ENCODE measurements at regions not wholly inside any gene's neighbourhood (a gene's known extent, or its start where the extent isn't known, plus 50 kb on each side); places are given as distances from the start of the nearest gene placed in this dataset.

DNA sequence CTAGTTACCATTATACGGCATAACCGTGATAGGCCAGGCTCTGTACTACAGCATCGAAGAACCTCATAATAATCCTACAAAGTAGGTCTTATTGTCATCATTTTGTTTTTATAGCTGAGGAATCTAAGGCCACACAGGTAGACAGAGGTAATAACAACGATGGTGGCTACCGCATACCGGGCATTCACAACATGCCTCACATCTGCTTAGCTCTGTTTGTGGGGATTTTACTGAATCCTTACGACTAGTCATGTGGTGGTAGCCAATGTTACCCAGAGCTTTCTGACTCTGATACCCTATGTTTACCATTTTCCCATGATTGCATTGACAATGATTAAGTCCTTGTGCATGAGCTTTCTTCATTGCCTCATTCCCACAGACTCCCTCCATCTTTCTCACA lies 269.4 kb downstream of the TCF7L2 start:
- H3K79me2 ChIP-seq (replicated peaks; ENCODE audit: insufficient read depth): no peaks in the 10 kb centered on the region
- TF ChIP-seq POLR2AphosphoS5 (IDR thresholded peaks at IDR 0.05; ENCODE audit: low read depth): no peak
- TF ChIP-seq EZH2 (IDR thresholded peaks at IDR 0.05; ENCODE audit: low read depth, unreplicated experiment): no peak
- TF ChIP-seq JUNB (IDR thresholded peaks at IDR 0.05; ENCODE audit: unreplicated experiment): no peak
- TF ChIP-seq, protein P1, sequence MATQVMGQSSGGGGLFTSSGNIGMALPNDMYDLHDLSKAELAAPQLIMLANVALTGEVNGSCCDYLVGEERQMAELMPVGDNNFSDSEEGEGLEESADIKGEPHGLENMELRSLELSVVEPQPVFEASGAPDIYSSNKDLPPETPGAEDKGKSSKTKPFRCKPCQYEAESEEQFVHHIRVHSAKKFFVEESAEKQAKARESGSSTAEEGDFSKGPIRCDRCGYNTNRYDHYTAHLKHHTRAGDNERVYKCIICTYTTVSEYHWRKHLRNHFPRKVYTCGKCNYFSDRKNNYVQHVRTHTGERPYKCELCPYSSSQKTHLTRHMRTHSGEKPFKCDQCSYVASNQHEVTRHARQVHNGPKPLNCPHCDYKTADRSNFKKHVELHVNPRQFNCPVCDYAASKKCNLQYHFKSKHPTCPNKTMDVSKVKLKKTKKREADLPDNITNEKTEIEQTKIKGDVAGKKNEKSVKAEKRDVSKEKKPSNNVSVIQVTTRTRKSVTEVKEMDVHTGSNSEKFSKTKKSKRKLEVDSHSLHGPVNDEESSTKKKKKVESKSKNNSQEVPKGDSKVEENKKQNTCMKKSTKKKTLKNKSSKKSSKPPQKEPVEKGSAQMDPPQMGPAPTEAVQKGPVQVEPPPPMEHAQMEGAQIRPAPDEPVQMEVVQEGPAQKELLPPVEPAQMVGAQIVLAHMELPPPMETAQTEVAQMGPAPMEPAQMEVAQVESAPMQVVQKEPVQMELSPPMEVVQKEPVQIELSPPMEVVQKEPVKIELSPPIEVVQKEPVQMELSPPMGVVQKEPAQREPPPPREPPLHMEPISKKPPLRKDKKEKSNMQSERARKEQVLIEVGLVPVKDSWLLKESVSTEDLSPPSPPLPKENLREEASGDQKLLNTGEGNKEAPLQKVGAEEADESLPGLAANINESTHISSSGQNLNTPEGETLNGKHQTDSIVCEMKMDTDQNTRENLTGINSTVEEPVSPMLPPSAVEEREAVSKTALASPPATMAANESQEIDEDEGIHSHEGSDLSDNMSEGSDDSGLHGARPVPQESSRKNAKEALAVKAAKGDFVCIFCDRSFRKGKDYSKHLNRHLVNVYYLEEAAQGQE (IDR thresholded peaks at IDR 0.05; ENCODE audit: unreplicated experiment): no peak
- no peak for TF ChIP-seq ZNF331 (CRISPR knock-in tag; IDR thresholded peaks at IDR 0.05; ENCODE audit: low read depth)
- TF ChIP-seq STAT1 (IDR thresholded peaks at IDR 0.05; ENCODE audit: unreplicated experiment): no peak
- TF ChIP-seq NANOG (IDR thresholded peaks at IDR 0.05; ENCODE audit: borderline replicate concordance): no peak
- TF ChIP-seq, protein P2, sequence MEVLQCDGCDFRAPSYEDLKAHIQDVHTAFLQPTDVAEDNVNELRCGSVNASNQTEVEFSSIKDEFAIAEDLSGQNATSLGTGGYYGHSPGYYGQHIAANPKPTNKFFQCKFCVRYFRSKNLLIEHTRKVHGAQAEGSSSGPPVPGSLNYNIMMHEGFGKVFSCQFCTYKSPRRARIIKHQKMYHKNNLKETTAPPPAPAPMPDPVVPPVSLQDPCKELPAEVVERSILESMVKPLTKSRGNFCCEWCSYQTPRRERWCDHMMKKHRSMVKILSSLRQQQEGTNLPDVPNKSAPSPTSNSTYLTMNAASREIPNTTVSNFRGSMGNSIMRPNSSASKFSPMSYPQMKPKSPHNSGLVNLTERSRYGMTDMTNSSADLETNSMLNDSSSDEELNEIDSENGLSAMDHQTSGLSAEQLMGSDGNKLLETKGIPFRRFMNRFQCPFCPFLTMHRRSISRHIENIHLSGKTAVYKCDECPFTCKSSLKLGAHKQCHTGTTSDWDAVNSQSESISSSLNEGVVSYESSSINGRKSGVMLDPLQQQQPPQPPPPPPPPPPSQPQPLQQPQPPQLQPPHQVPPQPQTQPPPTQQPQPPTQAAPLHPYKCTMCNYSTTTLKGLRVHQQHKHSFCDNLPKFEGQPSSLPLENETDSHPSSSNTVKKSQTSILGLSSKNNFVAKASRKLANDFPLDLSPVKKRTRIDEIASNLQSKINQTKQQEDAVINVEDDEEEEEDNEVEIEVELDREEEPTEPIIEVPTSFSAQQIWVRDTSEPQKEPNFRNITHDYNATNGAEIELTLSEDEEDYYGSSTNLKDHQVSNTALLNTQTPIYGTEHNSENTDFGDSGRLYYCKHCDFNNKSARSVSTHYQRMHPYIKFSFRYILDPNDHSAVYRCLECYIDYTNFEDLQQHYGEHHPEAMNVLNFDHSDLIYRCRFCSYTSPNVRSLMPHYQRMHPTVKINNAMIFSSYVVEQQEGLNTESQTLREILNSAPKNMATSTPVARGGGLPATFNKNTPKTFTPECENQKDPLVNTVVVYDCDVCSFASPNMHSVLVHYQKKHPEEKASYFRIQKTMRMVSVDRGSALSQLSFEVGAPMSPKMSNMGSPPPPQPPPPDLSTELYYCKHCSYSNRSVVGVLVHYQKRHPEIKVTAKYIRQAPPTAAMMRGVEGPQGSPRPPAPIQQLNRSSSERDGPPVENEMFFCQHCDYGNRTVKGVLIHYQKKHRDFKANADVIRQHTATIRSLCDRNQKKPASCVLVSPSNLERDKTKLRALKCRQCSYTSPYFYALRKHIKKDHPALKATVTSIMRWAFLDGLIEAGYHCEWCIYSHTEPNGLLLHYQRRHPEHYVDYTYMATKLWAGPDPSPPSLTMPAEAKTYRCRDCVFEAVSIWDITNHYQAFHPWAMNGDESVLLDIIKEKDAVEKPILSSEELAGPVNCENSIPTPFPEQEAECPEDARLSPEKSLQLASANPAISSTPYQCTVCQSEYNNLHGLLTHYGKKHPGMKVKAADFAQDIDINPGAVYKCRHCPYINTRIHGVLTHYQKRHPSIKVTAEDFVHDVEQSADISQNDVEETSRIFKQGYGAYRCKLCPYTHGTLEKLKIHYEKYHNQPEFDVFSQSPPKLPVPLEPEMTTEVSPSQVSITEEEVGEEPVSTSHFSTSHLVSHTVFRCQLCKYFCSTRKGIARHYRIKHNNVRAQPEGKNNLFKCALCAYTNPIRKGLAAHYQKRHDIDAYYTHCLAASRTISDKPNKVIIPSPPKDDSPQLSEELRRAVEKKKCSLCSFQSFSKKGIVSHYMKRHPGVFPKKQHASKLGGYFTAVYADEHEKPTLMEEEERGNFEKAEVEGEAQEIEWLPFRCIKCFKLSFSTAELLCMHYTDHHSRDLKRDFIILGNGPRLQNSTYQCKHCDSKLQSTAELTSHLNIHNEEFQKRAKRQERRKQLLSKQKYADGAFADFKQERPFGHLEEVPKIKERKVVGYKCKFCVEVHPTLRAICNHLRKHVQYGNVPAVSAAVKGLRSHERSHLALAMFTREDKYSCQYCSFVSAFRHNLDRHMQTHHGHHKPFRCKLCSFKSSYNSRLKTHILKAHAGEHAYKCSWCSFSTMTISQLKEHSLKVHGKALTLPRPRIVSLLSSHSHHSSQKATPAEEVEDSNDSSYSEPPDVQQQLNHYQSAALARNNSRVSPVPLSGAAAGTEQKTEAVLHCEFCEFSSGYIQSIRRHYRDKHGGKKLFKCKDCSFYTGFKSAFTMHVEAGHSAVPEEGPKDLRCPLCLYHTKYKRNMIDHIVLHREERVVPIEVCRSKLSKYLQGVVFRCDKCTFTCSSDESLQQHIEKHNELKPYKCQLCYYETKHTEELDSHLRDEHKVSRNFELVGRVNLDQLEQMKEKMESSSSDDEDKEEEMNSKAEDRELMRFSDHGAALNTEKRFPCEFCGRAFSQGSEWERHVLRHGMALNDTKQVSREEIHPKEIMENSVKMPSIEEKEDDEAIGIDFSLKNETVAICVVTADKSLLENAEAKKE (CRISPR knock-in tag; IDR thresholded peaks at IDR 0.05): no peak
- TF ChIP-seq, protein P3, sequence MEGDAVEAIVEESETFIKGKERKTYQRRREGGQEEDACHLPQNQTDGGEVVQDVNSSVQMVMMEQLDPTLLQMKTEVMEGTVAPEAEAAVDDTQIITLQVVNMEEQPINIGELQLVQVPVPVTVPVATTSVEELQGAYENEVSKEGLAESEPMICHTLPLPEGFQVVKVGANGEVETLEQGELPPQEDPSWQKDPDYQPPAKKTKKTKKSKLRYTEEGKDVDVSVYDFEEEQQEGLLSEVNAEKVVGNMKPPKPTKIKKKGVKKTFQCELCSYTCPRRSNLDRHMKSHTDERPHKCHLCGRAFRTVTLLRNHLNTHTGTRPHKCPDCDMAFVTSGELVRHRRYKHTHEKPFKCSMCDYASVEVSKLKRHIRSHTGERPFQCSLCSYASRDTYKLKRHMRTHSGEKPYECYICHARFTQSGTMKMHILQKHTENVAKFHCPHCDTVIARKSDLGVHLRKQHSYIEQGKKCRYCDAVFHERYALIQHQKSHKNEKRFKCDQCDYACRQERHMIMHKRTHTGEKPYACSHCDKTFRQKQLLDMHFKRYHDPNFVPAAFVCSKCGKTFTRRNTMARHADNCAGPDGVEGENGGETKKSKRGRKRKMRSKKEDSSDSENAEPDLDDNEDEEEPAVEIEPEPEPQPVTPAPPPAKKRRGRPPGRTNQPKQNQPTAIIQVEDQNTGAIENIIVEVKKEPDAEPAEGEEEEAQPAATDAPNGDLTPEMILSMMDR (conservative IDR thresholded peaks at IDR 0.05; ENCODE audit: low read depth in 2 of 2): no peak
- TF ChIP-seq CREB1 (CRISPR knock-in tag; IDR thresholded peaks at IDR 0.05; ENCODE audit: low read depth): no peak
- TF ChIP-seq ZNF114 (CRISPR knock-in tag; IDR thresholded peaks at IDR 0.05): no peak
- no peak for TF ChIP-seq EZH2phosphoT487 (IDR thresholded peaks at IDR 0.05; ENCODE audit: unreplicated experiment)
- TF ChIP-seq, protein P4, sequence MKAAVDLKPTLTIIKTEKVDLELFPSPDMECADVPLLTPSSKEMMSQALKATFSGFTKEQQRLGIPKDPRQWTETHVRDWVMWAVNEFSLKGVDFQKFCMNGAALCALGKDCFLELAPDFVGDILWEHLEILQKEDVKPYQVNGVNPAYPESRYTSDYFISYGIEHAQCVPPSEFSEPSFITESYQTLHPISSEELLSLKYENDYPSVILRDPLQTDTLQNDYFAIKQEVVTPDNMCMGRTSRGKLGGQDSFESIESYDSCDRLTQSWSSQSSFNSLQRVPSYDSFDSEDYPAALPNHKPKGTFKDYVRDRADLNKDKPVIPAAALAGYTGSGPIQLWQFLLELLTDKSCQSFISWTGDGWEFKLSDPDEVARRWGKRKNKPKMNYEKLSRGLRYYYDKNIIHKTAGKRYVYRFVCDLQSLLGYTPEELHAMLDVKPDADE (IDR thresholded peaks at IDR 0.05): no peak
- no peaks in the 10 kb centered on the region for H3K27me3 ChIP-seq (ENCODE audit: insufficient read depth)
- H3K36me3 ChIP-seq (ENCODE audit: insufficient read depth): no peaks in the 10 kb centered on the region
- Mint-ChIP-seq H3K27me3 (ENCODE audit: insufficient read depth, low read depth, poor library complexity) (peaks cover 4% of the 10 kb centered on the region), H3K27ac (no peak overlapping the region), H3K36me3 (ENCODE audit: low read depth) (no peaks in the 10 kb centered on the region), H3K4me3 (no peak overlapping the region), H3K9me3 (no peaks in the 10 kb centered on the region), H3K4me1 (peaks cover 6% of the 10 kb centered on the region)
- H4K20me1 ChIP-seq (replicated peaks; ENCODE audit: insufficient read depth): no peaks in the 10 kb centered on the region
- DNase-seq (ENCODE audit: low spot score) (peak; percentile 30), ATAC-seq (no peak)
- H3K4me2 ChIP-seq: no peak overlapping the region
- peaks cover 15% of the 10 kb centered on the region for H3K9me2 ChIP-seq (ENCODE audit: insufficient read depth)
- H2AFZ ChIP-seq: no peak overlapping the region
- peaks cover 10% of the 10 kb centered on the region; the same call in 1 of the 2 replicates for H3K4me1 ChIP-seq (ENCODE audit: insufficient read depth)
- H3K27ac ChIP-seq (ENCODE audit: low read depth): no peak overlapping the region
- H3F3A ChIP-seq (replicated peaks; ENCODE audit: low read depth): no peaks in the 10 kb centered on the region
- H3K4me3 ChIP-seq: no peak overlapping the region
